ENCODE measurements at regions not wholly inside any gene's neighbourhood (a gene's known extent, or its start where the extent isn't known, plus 50 kb on each side); places are given as distances from the start of the nearest gene placed in this dataset.

GRCh38 chr16:79752396-79752795, 151.9 kb upstream of the MAF start:
- no peak for TF ChIP-seq GATA2 (IDR thresholded peaks at IDR 0.05; ENCODE audit: low read depth, low read length)
- TF ChIP-seq GATA3 (IDR thresholded peaks at IDR 0.05; ENCODE audit: low read depth, low read length), result no peak
